Astrocyte of the spinal cord (primary cell): ENCODE measurements at regions not wholly inside any gene's neighbourhood (a gene's known extent, or its start where the extent isn't known, plus 50 kb on each side); places are given as distances from the start of the nearest gene placed in this dataset.

Source experiments
- DNase-seq: peaks from one replicate; pipeline ENCODE4 v3.0.0; 2011; ENCODE audit warnings: low read depth, low spot score
- H3K4me3 ChIP-seq: 2 replicates; pipeline ENCODE4 v1.5.1; 2011; ENCODE audit warnings: low read depth, mild to moderate bottlenecking, low read length, moderate library complexity
- CTCF ChIP-seq: IDR thresholded peaks from 2 replicates; pipeline ENCODE4 v1.5.1; 2012; ENCODE audit warnings: low read depth, mild to moderate bottlenecking, low read length, inconsistent platforms
- in situ Hi-C: cut with HindIII; loops from 2 replicates; pipeline ENCODE4 v1.10.0; 2017; ENCODE audit warnings: low sequenced_read_pairs

GRCh38 chr15:96695426-96695825 is 364.9 kb downstream of the NR2F2 start:
- in situ Hi-C loops = no loop called here
- no peak for DNase-seq
- TF ChIP-seq CTCF = no peak
- H3K4me3 ChIP-seq = no peak overlapping the region

- in situ Hi-C loops = no loop called here
- DNase-seq = no peak
- no peak for TF ChIP-seq CTCF
- H3K4me3 ChIP-seq = no peak overlapping the region
These were observed 369.4 kb downstream of the NR2F2 start for GRCh38 chr15:96699871-96700401.

GRCh38 chr15:96700555-96700954 is 370.1 kb downstream of the NR2F2 start:
- no peak overlapping the region for H3K4me3 ChIP-seq
- no peak for DNase-seq
- TF ChIP-seq CTCF = no peak
- in situ Hi-C loops = no loop called here

GRCh38 chr15:96701443-96701842 is 370.9 kb downstream of the NR2F2 start:
- DNase-seq = no peak
- in situ Hi-C loops = no loop called here
- TF ChIP-seq CTCF = no peak

GRCh38 chr15:96701877-96702276 is 371.4 kb downstream of the NR2F2 start:
- in situ Hi-C loops = no loop called here
- TF ChIP-seq CTCF = no peak
- H3K4me3 ChIP-seq = no peak overlapping the region
- DNase-seq = no peak

More at GRCh38 chr15:96701443-96701842, 370.9 kb downstream of the NR2F2 start:
- H3K4me3 ChIP-seq = no peak overlapping the region

- in situ Hi-C loops = no loop called here
- no peak overlapping the region for H3K4me3 ChIP-seq
- TF ChIP-seq CTCF = no peak
- DNase-seq = no peak
These were observed 372.1 kb downstream of the NR2F2 start for GRCh38 chr15:96702589-96702988.

- no peak for DNase-seq
- no peak for TF ChIP-seq CTCF
- H3K4me3 ChIP-seq = no peak overlapping the region
- in situ Hi-C loops = no loop called here
These were observed 372.6 kb downstream of the NR2F2 start for GRCh38 chr15:96703091-96703490.
